ENCODE measurements at regions not wholly inside any gene's neighbourhood (a gene's known extent, or its start where the extent isn't known, plus 50 kb on each side); places are given as distances from the start of the nearest gene placed in this dataset.
A peak's percentile ranks its signal among the peaks of the same experiment; 100 is the strongest.

GRCh38 chr6:4319981-4320683 lies 184.8 kb upstream of the ECI2 start:
- H4K8ac ChIP-seq (ENCODE audit: low read length) = no peak overlapping the region
- no peak overlapping the region for H3K4ac ChIP-seq (ENCODE audit: low read depth in 1 of 2, low read length in 2 of 2)
- H3K9ac ChIP-seq (ENCODE audit: low read length) = peak overlapping the region; percentile 81
- no peak overlapping the region for H2BK120ac ChIP-seq (ENCODE audit: low read depth, low read length)
- H3K4me3 ChIP-seq (ENCODE audit: insufficient read depth in 1 of 2, low read depth in 1 of 2, low read length in 2 of 2) = no peak overlapping the region
- H3K18ac ChIP-seq (ENCODE audit: low read depth in 1 of 2, low read length in 2 of 2) = no peak overlapping the region
- H3K36me3 ChIP-seq (ENCODE audit: control insufficient read depth in 1 of 2, insufficient read depth in 2 of 2, low read depth in 1 of 2, low read length in 2 of 2) = no peaks in the 10 kb centered on the region
- H2BK15ac ChIP-seq (ENCODE audit: low read depth, poor library complexity, severe bottlenecking) = no peak overlapping the region
- H2BK12ac ChIP-seq (ENCODE audit: low read length in 2 of 2) = no peak overlapping the region
- H3K27me3 ChIP-seq (ENCODE audit: control insufficient read depth in 1 of 2, insufficient read depth in 1 of 2, low read length in 2 of 2) = no peaks in the 10 kb centered on the region
- peak overlapping the region; percentile 8 for H3K27ac ChIP-seq (ENCODE audit: low read length, poor library complexity, severe bottlenecking)
- H3K79me1 ChIP-seq (replicated peaks; ENCODE audit: low read length, poor library complexity, severe bottlenecking) = no peaks in the 10 kb centered on the region
- no peak overlapping the region for H4K91ac ChIP-seq (ENCODE audit: low read length)
- peaks cover 6% of the 10 kb centered on the region for H3K4me1 ChIP-seq (ENCODE audit: control insufficient read depth, insufficient read depth, low read depth, low read length)
- no peak overlapping the region for H3K4me2 ChIP-seq (ENCODE audit: low read length, poor library complexity, severe bottlenecking)
- no peak overlapping the region for H3K23ac ChIP-seq (ENCODE audit: low read length in 2 of 2)
- H2AFZ ChIP-seq (ENCODE audit: low read depth, low read length) = no peak overlapping the region
- DNase-seq = peak; percentile 83
- WGBS = 40% methylated on average over 4 of the region's 4 CpGs
- no peaks in the 10 kb centered on the region for H3K9me3 ChIP-seq (ENCODE audit: control insufficient read depth, low read length)
- no peak overlapping the region for H3K14ac ChIP-seq (ENCODE audit: low read length in 2 of 2)
- no peak overlapping the region for H2AK5ac ChIP-seq (ENCODE audit: low read length, severe bottlenecking)
- H2BK5ac ChIP-seq (ENCODE audit: low read depth, low read length, poor library complexity, severe bottlenecking) = no peak overlapping the region

GRCh38 chr6:4318321-4318720 lies 182.9 kb upstream of the ECI2 start:
- H3K23ac ChIP-seq (ENCODE audit: low read length in 2 of 2) = no peak overlapping the region

DNA sequence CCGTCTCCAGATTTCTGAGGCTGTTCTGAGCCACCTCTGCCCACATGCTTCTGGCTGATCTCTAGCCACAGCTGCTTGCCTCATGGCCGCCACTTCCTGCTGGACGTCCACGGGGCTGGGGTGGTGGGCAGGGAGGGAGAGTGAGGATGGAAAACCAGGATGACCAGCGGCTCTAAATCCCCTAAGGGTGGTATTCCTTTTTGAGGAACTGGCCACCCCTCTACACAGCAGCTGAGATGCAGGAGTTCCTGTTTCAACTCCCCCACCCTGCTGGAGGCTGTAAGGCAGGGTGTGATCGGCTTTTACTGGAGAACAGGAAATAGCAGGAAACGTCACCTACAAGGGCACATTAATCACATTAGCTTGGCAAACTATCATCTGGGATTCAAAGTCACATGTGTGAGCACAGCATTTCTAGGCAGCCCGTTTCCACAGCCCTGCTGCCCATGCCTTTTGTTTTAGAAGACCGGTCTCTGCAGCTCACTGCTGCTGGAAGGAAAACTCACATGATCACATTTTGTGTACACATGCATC lies 181.6 kb upstream of the ECI2 start:
- Histone ChIP-seq H3K4me2 (ENCODE audit: low read length, poor library complexity, severe bottlenecking) (no peak overlapping the region), H3K27me3 (ENCODE audit: control insufficient read depth in 1 of 2, insufficient read depth in 1 of 2, low read length in 2 of 2) (no peaks in the 10 kb centered on the region), H3K9ac (ENCODE audit: low read length) (peak overlapping the region; percentile 77), H4K91ac (ENCODE audit: low read length) (peak overlapping the region; percentile 98), H3K4me3 (ENCODE audit: insufficient read depth in 1 of 2, low read depth in 1 of 2, low read length in 2 of 2) (no peak overlapping the region), H2BK5ac (ENCODE audit: low read depth, low read length, poor library complexity, severe bottlenecking) (no peak overlapping the region), H2BK12ac (ENCODE audit: low read length in 2 of 2) (peak overlapping the region; percentile 55 to 95), H3K14ac (ENCODE audit: low read length in 2 of 2) (peak overlapping the region in 1 of 2 experiments; percentile 3), H3K4me1 (ENCODE audit: control insufficient read depth, insufficient read depth, low read depth, low read length) (peaks cover 8% of the 10 kb centered on the region), H2BK120ac (ENCODE audit: low read depth, low read length) (peak overlapping the region; percentile 97), H4K8ac (ENCODE audit: low read length) (peak overlapping the region; percentile 97), H3K18ac (ENCODE audit: low read depth in 1 of 2, low read length in 2 of 2) (peak overlapping the region; percentile 61 to 90), H3K27ac (ENCODE audit: low read length, poor library complexity, severe bottlenecking) (no peak overlapping the region), H2AFZ (ENCODE audit: low read depth, low read length) (peak overlapping the region; percentile 19), H3K36me3 (ENCODE audit: control insufficient read depth in 1 of 2, insufficient read depth in 2 of 2, low read depth in 1 of 2, low read length in 2 of 2) (no peaks in the 10 kb centered on the region), H2AK5ac (ENCODE audit: low read length, severe bottlenecking) (no peak overlapping the region), H3K79me1 (replicated peaks; ENCODE audit: low read length, poor library complexity, severe bottlenecking) (no peaks in the 10 kb centered on the region), H2BK15ac (ENCODE audit: low read depth, poor library complexity, severe bottlenecking) (peak overlapping the region; percentile 85), H3K9me3 (ENCODE audit: control insufficient read depth, low read length) (peaks cover 3% of the 10 kb centered on the region), H3K23ac (ENCODE audit: low read length in 2 of 2) (no peak overlapping the region), H3K4ac (ENCODE audit: low read depth in 1 of 2, low read length in 2 of 2) (peak overlapping the region; percentile 26 to 76)
- peak; percentile 82 for DNase-seq
- 42% methylated on average over 9 of the region's 9 CpGs for WGBS

More at GRCh38 chr6:4318321-4318720, 182.9 kb upstream of the ECI2 start:
- Histone ChIP-seq H3K4me1 (ENCODE audit: control insufficient read depth, insufficient read depth, low read depth, low read length) (peaks cover 6% of the 10 kb centered on the region), H2AK5ac (ENCODE audit: low read length, severe bottlenecking) (no peak overlapping the region), H3K36me3 (ENCODE audit: control insufficient read depth in 1 of 2, insufficient read depth in 2 of 2, low read depth in 1 of 2, low read length in 2 of 2) (no peaks in the 10 kb centered on the region), H3K27ac (ENCODE audit: low read length, poor library complexity, severe bottlenecking) (no peak overlapping the region), H2BK5ac (ENCODE audit: low read depth, low read length, poor library complexity, severe bottlenecking) (no peak overlapping the region), H2BK120ac (ENCODE audit: low read depth, low read length) (no peak overlapping the region), H2BK15ac (ENCODE audit: low read depth, poor library complexity, severe bottlenecking) (no peak overlapping the region), H3K18ac (ENCODE audit: low read depth in 1 of 2, low read length in 2 of 2) (peak overlapping the region; percentile 52 to 74), H3K79me1 (replicated peaks; ENCODE audit: low read length, poor library complexity, severe bottlenecking) (no peaks in the 10 kb centered on the region), H3K4me2 (ENCODE audit: low read length, poor library complexity, severe bottlenecking) (no peak overlapping the region), H3K14ac (ENCODE audit: low read length in 2 of 2) (no peak overlapping the region), H3K27me3 (ENCODE audit: control insufficient read depth in 1 of 2, insufficient read depth in 1 of 2, low read length in 2 of 2) (no peaks in the 10 kb centered on the region), H3K4ac (ENCODE audit: low read depth in 1 of 2, low read length in 2 of 2) (no peak overlapping the region), H4K91ac (ENCODE audit: low read length) (no peak overlapping the region), H3K4me3 (ENCODE audit: insufficient read depth in 1 of 2, low read depth in 1 of 2, low read length in 2 of 2) (no peak overlapping the region), H3K9me3 (ENCODE audit: control insufficient read depth, low read length) (no peaks in the 10 kb centered on the region), H4K8ac (ENCODE audit: low read length) (no peak overlapping the region), H2AFZ (ENCODE audit: low read depth, low read length) (no peak overlapping the region), H3K9ac (ENCODE audit: low read length) (no peak overlapping the region), H2BK12ac (ENCODE audit: low read length in 2 of 2) (peak overlapping the region; percentile 50 to 92)
- WGBS = 97% methylated on average over 2 of the region's 2 CpGs
- DNase-seq = no peak

DNA sequence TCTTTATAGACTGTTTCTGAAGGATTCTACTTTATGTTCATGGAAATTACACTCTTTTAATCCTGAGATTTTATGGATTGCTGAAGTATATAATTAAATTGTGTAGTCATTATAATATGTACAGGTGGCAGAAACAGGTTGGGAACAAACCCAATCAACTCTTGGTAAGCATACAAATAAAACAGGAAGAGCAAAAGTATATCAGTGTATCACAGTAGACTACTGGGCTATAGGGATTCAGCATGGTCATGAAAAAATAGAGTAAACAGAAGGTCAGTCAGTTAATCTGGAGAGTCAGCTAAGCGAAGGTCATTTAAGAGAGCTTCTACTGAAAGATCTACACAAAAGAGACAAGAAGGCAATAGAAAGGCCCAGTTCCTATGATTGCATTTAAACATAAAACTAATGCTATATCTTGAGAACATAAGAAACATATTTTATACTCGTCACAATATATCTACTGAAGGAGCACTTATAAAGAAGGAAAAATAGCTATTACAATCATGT lies 178.9 kb upstream of the ECI2 start:
- Histone ChIP-seq H3K36me3 (ENCODE audit: control insufficient read depth in 1 of 2, insufficient read depth in 2 of 2, low read depth in 1 of 2, low read length in 2 of 2) (no peaks in the 10 kb centered on the region), H3K4ac (ENCODE audit: low read depth in 1 of 2, low read length in 2 of 2) (no peak overlapping the region), H2BK15ac (ENCODE audit: low read depth, poor library complexity, severe bottlenecking) (no peak overlapping the region), H3K27ac (ENCODE audit: low read length, poor library complexity, severe bottlenecking) (no peak overlapping the region), H3K23ac (ENCODE audit: low read length in 2 of 2) (no peak overlapping the region), H2BK12ac (ENCODE audit: low read length in 2 of 2) (no peak overlapping the region), H3K4me1 (ENCODE audit: control insufficient read depth, insufficient read depth, low read depth, low read length) (peaks cover 8% of the 10 kb centered on the region), H2BK120ac (ENCODE audit: low read depth, low read length) (no peak overlapping the region), H2AFZ (ENCODE audit: low read depth, low read length) (no peak overlapping the region), H3K27me3 (ENCODE audit: control insufficient read depth in 1 of 2, insufficient read depth in 1 of 2, low read length in 2 of 2) (no peaks in the 10 kb centered on the region), H3K9me3 (ENCODE audit: control insufficient read depth, low read length) (peaks cover 13% of the 10 kb centered on the region), H2AK5ac (ENCODE audit: low read length, severe bottlenecking) (no peak overlapping the region), H4K8ac (ENCODE audit: low read length) (no peak overlapping the region), H3K14ac (ENCODE audit: low read length in 2 of 2) (no peak overlapping the region), H3K18ac (ENCODE audit: low read depth in 1 of 2, low read length in 2 of 2) (no peak overlapping the region), H4K91ac (ENCODE audit: low read length) (no peak overlapping the region), H3K4me2 (ENCODE audit: low read length, poor library complexity, severe bottlenecking) (no peak overlapping the region), H3K9ac (ENCODE audit: low read length) (peak overlapping the region; percentile 90), H2BK5ac (ENCODE audit: low read depth, low read length, poor library complexity, severe bottlenecking) (no peak overlapping the region), H3K79me1 (replicated peaks; ENCODE audit: low read length, poor library complexity, severe bottlenecking) (no peaks in the 10 kb centered on the region), H3K4me3 (ENCODE audit: insufficient read depth in 1 of 2, low read depth in 1 of 2, low read length in 2 of 2) (no peak overlapping the region)
- no peak for DNase-seq
- WGBS = 100% methylated on average over 1 of the region's 2 CpGs

Measured in mesenchymal stem cell (in vitro differentiated cells and primary cell).